Heart left ventricle (tissue), 13 donors: ENCODE measurements at regions not wholly inside any gene's neighbourhood (a gene's known extent, or its start where the extent isn't known, plus 50 kb on each side); places are given as distances from the start of the nearest gene placed in this dataset.
"Not testable (repeated sequence)": the region's sequence is repeated elsewhere in the genome, so short reads cannot be mapped to it uniquely, and the experiment has no call there.

Experiments used
- CTCF ChIP-seq, 12 donors: fragments of 200-600 bp; sonication (generic) in 4 of 12; IDR thresholded peaks; one replicate each; pipeline versions ENCODE4 v1.5.0 to v1.8.0; 2018 to 2022; ENCODE audit warnings: antibody characterized with exemption in 12 of 12, mild to moderate bottlenecking in 5 of 12
- POLR2A ChIP-seq, 2 donors: fragments of 450-650 bp; IDR thresholded peaks; one replicate each; pipeline ENCODE4 v1.6.1; 2017; ENCODE audit warnings: antibody characterized with exemption in 2 of 2, mild to moderate bottlenecking in 2 of 2, moderate library complexity in 2 of 2
- donor health status: ischemic (EF 13 %, LVEDD 7.1; RV severe dilation, severe dysfunction).
- donor health status: DM: no; HTN: yes; CAD: no.
- donor health status: DM: no; HTN: no; CAD: no.
- donor health status: ischemic (EF 25% LVEDD 6.9; RV normal size, moderate dysfunction).
- donor health status: ischemic (EF 25% LVEDD 5.7; RV mildly dilated, moderate dysfunction).
- donor health status: ischemic (EF 35%, LVEDD 5.7; RV mildly dilated, moderate dysfunction).
- donor health status: nonischemic (EF 11% LVEDD 7.7; RV severe dilation, severe dysfunction).
- donor health status: DM: yes; HTN: yes; CAD: no.
- donor health status: PGD.
- donor health status: ischemic (EF 29% LVEDD 5.4; RV normal size, mild dysfunction).
- donor health status: nonischemic (EF 23%, LVEDD 6.1; RV moderate dilation, normal function).

- TF ChIP-seq CTCF, POLR2A (IDR thresholded peaks at IDR 0.05): not testable (repeated sequence)
These were observed 2868.6 kb downstream of the RPIA start for GRCh38 chr2:91559886-91560614.
